Breast epithelium (tissue), 4 donors: ENCODE measurements at regions not wholly inside any gene's neighbourhood (a gene's known extent, or its start where the extent isn't known, plus 50 kb on each side); places are given as distances from the start of the nearest gene placed in this dataset.

Experiments used
- DNase-seq, 2 donors: peaks; one replicate each; pipeline ENCODE4 v3.0.0-alpha.2; 2019; ENCODE audit warnings: low spot score in 2 of 2
- H3K27ac ChIP-seq, 2 donors: fragments of 200-600 bp; sonication (generic) in 1 of 2; one replicate each; pipeline ENCODE4 v1.5.1; 2016 to 2019; ENCODE audit warnings: mild to moderate bottlenecking in 1 of 2
- H3K27me3 ChIP-seq, 2 donors: fragments of 200-600 bp; sonication (generic) in 1 of 2; one replicate each; pipeline versions ENCODE4 v1.5.1 to v1.6.0; 2017 to 2019; ENCODE audit warnings: control low read depth in 1 of 2, mild to moderate bottlenecking in 1 of 2
- H3K36me3 ChIP-seq: fragments of 200-600 bp; one replicate; pipeline ENCODE4 v1.5.1; 2019
- H3K4me1 ChIP-seq, 2 donors: fragments of 200-600 bp; sonication (generic); one replicate each; pipeline ENCODE4 v1.5.1; 2016 to 2019; ENCODE audit warnings: control low read depth in 1 of 2
- H3K4me3 ChIP-seq, 3 donors: fragments of 200-600 bp; sonication (generic); 1 replicate in 2 of 3; 2 replicates in 1 of 3; pipeline ENCODE4 v1.5.1; 2016 to 2019; ENCODE audit warnings: mild to moderate bottlenecking in 3 of 3, moderate library complexity in 2 of 3
- H3K9me3 ChIP-seq, 2 donors: fragments of 200-600 bp; sonication (generic) in 1 of 2; one replicate each; pipeline ENCODE4 v1.5.1; 2016 to 2019; ENCODE audit warnings: control low read depth in 1 of 2
- CTCF ChIP-seq, 3 donors: fragments of 450-650 bp; IDR thresholded peaks; one replicate each; pipeline ENCODE4 v1.5.1; 2016 to 2017; ENCODE audit warnings: antibody characterized with exemption in 3 of 3, mild to moderate bottlenecking in 3 of 3, moderate library complexity in 3 of 3
- POLR2A ChIP-seq: fragments of 450-650 bp; IDR thresholded peaks from one replicate; pipeline ENCODE4 v1.6.1; 2016; ENCODE audit warnings: antibody characterized with exemption, mild to moderate bottlenecking, moderate library complexity
- POLR2AphosphoS5 ChIP-seq, 3 donors: sonication (generic); formaldehyde crosslinking; IDR thresholded peaks; one replicate each; pipeline ENCODE4 v1.6.1; 2017; ENCODE audit warnings: antibody characterized with exemption in 3 of 3
- intact Hi-C: fragments of 100-400 bp; cut with DNase I; formaldehyde crosslinking; loops from one replicate; pipeline ENCODE4 v1.15.1; 2023; ENCODE audit warnings: low total_unique reads

- no peaks in the 10 kb centered on the region for H3K36me3 ChIP-seq
- H3K27ac ChIP-seq = no peak overlapping the region
- H3K4me3 ChIP-seq = no peak overlapping the region
- H3K27me3 ChIP-seq = no peaks in the 10 kb centered on the region
- no peaks in the 10 kb centered on the region for H3K4me1 ChIP-seq
- no peak for DNase-seq
- no peak for TF ChIP-seq POLR2AphosphoS5 (IDR thresholded peaks at IDR 0.05)
- no peak for TF ChIP-seq POLR2A
- TF ChIP-seq CTCF (IDR thresholded peaks at IDR 0.05) = no peak
- intact Hi-C loops = no loop called here
- H3K9me3 ChIP-seq = peaks cover 0 to 20% of the 10 kb centered on the region in 2 donors
These were observed 810.1 kb upstream of the CELF2 start for GRCh38 chr10:10207538-10207937.

- intact Hi-C loops = no loop called here
- Histone ChIP-seq H3K27ac (no peak overlapping the region), H3K36me3 (no peaks in the 10 kb centered on the region), H3K4me1 (no peaks in the 10 kb centered on the region), H3K9me3 (peaks cover 0 to 18% of the 10 kb centered on the region in 2 donors), H3K27me3 (no peaks in the 10 kb centered on the region), H3K4me3 (no peak overlapping the region)
- TF ChIP-seq POLR2A (no peak), CTCF (IDR thresholded peaks at IDR 0.05) (no peak), POLR2AphosphoS5 (IDR thresholded peaks at IDR 0.05) (no peak)
- no peak for DNase-seq
These were observed 809.5 kb upstream of the CELF2 start for GRCh38 chr10:10208196-10208595.

- TF ChIP-seq CTCF (IDR thresholded peaks at IDR 0.05) = no peak
- TF ChIP-seq POLR2A = no peak
- no peak for TF ChIP-seq POLR2AphosphoS5 (IDR thresholded peaks at IDR 0.05)
- Histone ChIP-seq H3K36me3 (no peaks in the 10 kb centered on the region), H3K27me3 (no peaks in the 10 kb centered on the region), H3K27ac (peak overlapping the region in 1 of 2 donors; percentile 48), H3K4me1 (no peaks in the 10 kb centered on the region), H3K4me3 (no peak overlapping the region), H3K9me3 (peaks cover 0 to 8% of the 10 kb centered on the region in 2 donors)
- intact Hi-C loops = no loop called here
- no peak for DNase-seq
These were observed 808.5 kb upstream of the CELF2 start for GRCh38 chr10:10209167-10209566.

DNA sequence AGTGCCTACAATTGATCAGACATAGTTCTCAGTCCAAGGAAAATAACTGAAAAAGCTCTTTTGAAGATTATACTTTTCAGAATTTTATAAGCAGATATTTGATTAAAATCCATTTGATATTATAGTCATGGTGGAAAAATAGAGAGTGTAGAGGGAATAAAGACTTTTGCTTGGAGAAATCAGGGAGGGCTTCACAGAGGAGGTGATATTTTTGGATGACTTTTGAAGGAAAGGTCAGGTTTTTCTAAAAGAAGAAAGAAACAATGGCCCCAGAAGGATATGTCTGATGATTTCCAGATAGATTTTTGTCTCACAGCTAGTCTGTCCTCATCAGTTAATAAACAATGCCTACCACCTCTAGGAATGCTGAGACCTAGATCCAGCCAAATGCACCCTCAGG, 806.3 kb upstream of the CELF2 start:
- no peak overlapping the region for H3K4me3 ChIP-seq
- intact Hi-C loops = no loop called here
- no peaks in the 10 kb centered on the region for H3K36me3 ChIP-seq

GRCh38 chr10:10213237-10213636, 804.4 kb upstream of the CELF2 start:
- Histone ChIP-seq H3K27ac (no peak overlapping the region), H3K27me3 (no peaks in the 10 kb centered on the region), H3K9me3 (no peaks in the 10 kb centered on the region), H3K4me3 (no peak overlapping the region), H3K4me1 (no peaks in the 10 kb centered on the region), H3K36me3 (no peaks in the 10 kb centered on the region)
- DNase-seq = no peak
- TF ChIP-seq POLR2A = no peak
- TF ChIP-seq POLR2AphosphoS5 (IDR thresholded peaks at IDR 0.05) = no peak
- no peak for TF ChIP-seq CTCF (IDR thresholded peaks at IDR 0.05)
- intact Hi-C loops = no loop called here

More for the DNA sequence above, 806.3 kb upstream of the CELF2 start:
- DNase-seq = no peak
- no peak overlapping the region for H3K27ac ChIP-seq
- TF ChIP-seq CTCF (IDR thresholded peaks at IDR 0.05) (no peak), POLR2A (no peak), POLR2AphosphoS5 (IDR thresholded peaks at IDR 0.05) (no peak)
- no peaks in the 10 kb centered on the region for H3K9me3 ChIP-seq
- no peaks in the 10 kb centered on the region for H3K27me3 ChIP-seq
- no peaks in the 10 kb centered on the region for H3K4me1 ChIP-seq
